Gastrocnemius medialis (tissue), 4 donors: ENCODE measurements at regions not wholly inside any gene's neighbourhood (a gene's known extent, or its start where the extent isn't known, plus 50 kb on each side); places are given as distances from the start of the nearest gene placed in this dataset.

Experiments
- POLR2A ChIP-seq, 2 donors: fragments of 450-650 bp; IDR thresholded peaks; one replicate each; pipeline ENCODE4 v1.6.1; 2017; ENCODE audit warnings: antibody characterized with exemption in 2 of 2, mild to moderate bottlenecking in 2 of 2, moderate library complexity in 2 of 2
- TF ChIP-seq, protein P1 (sequence below), 5 experiments: fragments of 450-650 bp in 3 of 5; fragments of 200-600 bp in 2 of 5; sonication (generic) in 2 of 5; IDR thresholded peaks in 4 of 5; conservative IDR thresholded peaks in 1 of 5; 1 replicate in 4 of 5; 2 replicates in 1 of 5; pipeline ENCODE4 v1.5.1; 2016 to 2019; ENCODE audit warnings: antibody characterized with exemption in 5 of 5, mild to moderate bottlenecking in 3 of 5, moderate library complexity in 3 of 5

DNA sequence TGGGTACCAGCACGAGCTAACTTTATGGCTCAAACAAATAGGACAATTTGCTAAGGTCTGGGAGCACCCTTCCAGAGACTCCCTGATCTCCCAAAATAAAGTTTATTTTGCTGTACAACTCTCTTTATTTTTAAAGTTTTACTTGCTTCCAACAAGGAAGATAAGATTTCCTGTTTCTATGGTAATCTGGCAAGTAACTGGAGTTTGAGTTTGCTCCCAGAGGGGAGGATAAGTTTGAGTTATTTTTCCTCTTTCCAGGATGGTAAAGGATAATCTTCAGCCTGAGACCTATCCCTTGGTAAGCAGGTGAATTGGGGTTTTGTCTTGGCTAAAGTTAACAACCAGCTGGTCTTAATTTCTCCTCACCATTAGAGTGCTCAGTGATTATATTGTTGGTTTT lies 1019.4 kb upstream of the ALCAM start:
- TF ChIP-seq, protein P1, sequence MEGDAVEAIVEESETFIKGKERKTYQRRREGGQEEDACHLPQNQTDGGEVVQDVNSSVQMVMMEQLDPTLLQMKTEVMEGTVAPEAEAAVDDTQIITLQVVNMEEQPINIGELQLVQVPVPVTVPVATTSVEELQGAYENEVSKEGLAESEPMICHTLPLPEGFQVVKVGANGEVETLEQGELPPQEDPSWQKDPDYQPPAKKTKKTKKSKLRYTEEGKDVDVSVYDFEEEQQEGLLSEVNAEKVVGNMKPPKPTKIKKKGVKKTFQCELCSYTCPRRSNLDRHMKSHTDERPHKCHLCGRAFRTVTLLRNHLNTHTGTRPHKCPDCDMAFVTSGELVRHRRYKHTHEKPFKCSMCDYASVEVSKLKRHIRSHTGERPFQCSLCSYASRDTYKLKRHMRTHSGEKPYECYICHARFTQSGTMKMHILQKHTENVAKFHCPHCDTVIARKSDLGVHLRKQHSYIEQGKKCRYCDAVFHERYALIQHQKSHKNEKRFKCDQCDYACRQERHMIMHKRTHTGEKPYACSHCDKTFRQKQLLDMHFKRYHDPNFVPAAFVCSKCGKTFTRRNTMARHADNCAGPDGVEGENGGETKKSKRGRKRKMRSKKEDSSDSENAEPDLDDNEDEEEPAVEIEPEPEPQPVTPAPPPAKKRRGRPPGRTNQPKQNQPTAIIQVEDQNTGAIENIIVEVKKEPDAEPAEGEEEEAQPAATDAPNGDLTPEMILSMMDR (IDR thresholded peaks at IDR 0.05 in 4 of 5, conservative IDR thresholded peaks at IDR 0.05 in 1 of 5) = no peak
- no peak for TF ChIP-seq POLR2A (IDR thresholded peaks at IDR 0.05)
